ENCODE measurements at regions not wholly inside any gene's neighbourhood (a gene's known extent, or its start where the extent isn't known, plus 50 kb on each side); places are given as distances from the start of the nearest gene placed in this dataset.
"Not testable (repeated sequence)": the region's sequence is repeated elsewhere in the genome, so short reads cannot be mapped to it uniquely, and the experiment has no call there.

DNA sequence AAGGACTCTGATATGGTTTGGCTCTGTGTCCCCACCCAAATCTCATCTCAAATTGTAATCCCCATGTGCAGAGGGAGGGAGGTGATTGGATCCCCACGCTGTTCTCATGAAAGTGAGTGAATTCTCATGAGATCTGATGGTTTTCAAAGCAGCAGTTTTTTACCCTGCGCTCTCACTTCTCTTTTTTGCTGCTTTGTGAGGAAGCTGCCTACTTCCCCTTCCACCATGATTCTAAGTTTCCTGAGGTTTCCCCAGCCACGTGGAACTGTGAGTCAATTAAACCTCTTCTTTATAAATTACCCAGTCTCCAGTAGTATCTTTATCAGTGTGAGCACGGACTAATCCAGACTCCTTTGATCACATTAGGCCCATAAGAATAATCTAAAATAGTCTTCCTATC is 719.7 kb upstream of the CDH8 start:
- no peak for DNase-seq (ENCODE audit: low read depth)

GRCh38 chr16:62752854-62753253 is 716.6 kb upstream of the CDH8 start:
- no peak for DNase-seq (ENCODE audit: low read depth)

DNA sequence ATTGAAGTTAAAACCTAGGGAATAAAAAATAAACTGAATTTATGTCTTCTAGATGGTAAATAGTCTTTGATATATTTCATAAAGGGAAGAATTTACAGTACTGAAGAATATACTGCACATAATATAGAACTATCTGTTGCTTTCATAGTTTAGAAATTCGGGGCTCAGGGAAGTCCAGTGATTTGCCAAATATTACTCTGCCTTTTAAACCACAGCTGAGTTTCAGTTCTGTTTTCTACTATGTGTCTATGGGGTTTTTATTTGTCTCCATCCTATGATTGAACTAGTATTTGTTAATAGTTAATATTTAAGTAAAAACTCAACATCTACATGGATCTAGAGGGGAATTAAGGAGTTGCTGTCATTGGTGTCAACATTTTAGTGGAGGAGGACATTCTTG is 715.0 kb upstream of the CDH8 start:
- no peak for DNase-seq (ENCODE audit: low read depth)

DNA sequence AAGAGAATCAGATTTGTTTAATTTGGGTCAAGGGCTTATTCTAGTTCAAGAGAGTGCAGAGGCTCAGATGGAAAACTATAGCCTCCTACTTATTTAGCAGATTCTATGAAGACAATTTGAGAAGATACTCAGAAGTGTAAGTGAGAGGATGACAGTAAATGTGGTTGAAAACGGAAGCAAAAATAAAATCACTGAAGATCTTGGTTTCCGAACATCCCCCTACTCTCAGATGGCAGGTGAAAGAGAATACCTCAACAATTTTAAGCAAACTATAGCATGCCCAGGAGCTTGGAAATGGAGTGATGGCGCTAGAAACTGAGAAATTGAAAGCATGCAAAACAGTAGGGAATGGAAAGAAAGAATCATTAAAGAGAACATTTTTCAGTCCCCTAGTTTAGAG is 705.5 kb upstream of the CDH8 start:
- no peak for DNase-seq (ENCODE audit: low read depth)

- no peak for DNase-seq (ENCODE audit: low read depth)
Observed at GRCh38 chr16:62738666-62739460, 702.6 kb upstream of the CDH8 start.

- no peak for DNase-seq (ENCODE audit: low read depth)
Observed at GRCh38 chr16:62732092-62732491, 695.9 kb upstream of the CDH8 start.

GRCh38 chr16:62724670-62725269 is 688.5 kb upstream of the CDH8 start:
- DNase-seq (ENCODE audit: low read depth): not testable (repeated sequence)

GRCh38 chr16:62720651-62721050 is 684.4 kb upstream of the CDH8 start:
- DNase-seq (ENCODE audit: low read depth): no peak

GRCh38 chr16:62717026-62717425 is 680.8 kb upstream of the CDH8 start:
- no peak for DNase-seq (ENCODE audit: low read depth)

DNA sequence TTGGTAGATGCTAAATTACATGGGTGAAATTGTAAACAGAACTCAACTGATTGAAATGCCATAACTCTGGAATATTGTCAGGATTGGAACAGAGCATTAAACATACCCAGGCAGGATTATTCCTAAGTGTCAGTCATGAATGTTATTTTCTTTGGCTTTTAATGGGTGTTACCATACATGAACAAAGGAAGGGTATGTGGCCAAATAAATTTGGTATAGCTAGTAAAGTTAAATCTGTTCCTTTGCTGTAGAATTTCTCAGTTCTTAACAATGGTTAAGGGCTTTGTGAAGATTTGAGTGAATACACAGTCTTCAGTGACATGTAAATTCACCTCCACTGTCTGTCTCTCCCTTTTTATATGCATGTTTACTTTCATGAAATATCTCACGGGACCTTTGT is 679.5 kb upstream of the CDH8 start:
- DNase-seq (ENCODE audit: low read depth): no peak

DNA sequence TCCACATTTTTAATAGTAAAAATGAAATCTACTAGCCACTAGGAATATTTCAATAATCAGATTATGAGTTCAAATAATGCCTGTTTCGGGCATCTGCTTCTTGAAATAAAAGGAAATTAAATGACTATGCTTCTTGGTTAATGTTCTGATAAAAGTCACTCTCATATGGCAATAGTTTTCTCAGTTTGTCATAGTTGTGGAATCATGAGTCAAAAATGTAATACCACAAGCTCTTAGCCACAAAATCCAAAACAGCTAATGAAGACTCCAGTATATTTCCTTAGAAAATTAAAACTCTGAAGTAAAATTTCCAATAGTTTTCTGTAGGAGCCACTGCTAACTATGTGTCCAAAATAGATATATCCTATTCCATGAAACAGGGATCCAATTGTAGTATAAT is 676.3 kb upstream of the CDH8 start:
- DNase-seq (ENCODE audit: low read depth): no peak

GRCh38 chr16:62711797-62712196 is 675.6 kb upstream of the CDH8 start:
- DNase-seq (ENCODE audit: low read depth): no peak

GRCh38 chr16:62709794-62710193 is 673.6 kb upstream of the CDH8 start:
- DNase-seq (ENCODE audit: low read depth): no peak

GRCh38 chr16:62701426-62701825 is 665.2 kb upstream of the CDH8 start:
- no peak for DNase-seq (ENCODE audit: low read depth)

DNA sequence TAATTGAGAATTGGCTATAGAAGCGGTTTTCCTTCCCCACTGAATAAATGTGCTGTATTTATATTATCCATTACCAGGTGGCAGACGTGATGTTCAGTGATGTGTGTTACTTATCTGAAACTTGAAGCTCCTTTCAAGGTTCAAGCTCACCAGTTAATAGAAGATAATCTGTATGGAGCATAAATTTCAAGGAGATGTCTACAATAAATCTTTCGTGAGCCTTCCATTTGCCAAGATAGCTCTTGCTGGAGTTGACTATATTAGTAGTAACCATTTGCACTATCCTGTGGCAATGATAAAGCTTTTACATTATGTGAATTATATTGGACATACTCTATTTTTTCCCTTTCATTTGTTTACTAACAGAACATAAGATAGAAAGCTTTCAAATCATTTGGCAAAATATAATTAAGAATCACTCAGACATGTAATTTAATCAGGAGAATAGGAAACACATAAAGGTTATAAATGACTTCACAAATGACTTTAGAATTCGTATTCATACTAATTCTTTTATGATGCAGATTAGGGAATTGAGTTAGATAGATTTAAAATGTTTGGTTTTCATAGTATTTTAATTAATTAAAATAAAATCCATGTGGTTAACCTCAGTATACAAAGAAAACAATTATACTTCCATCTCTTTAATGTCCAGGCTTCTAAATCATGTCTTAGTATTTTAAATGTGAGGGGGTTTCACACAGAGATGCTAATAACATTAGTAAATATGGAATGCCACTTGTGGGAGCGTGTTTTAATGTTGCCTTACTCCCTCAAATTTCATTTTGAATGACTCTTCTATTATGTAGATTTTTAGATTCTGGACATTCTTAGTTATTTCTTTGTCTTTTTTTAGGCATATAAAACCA is 664.4 kb upstream of the CDH8 start:
- no peak for DNase-seq (ENCODE audit: low read depth)

DNA sequence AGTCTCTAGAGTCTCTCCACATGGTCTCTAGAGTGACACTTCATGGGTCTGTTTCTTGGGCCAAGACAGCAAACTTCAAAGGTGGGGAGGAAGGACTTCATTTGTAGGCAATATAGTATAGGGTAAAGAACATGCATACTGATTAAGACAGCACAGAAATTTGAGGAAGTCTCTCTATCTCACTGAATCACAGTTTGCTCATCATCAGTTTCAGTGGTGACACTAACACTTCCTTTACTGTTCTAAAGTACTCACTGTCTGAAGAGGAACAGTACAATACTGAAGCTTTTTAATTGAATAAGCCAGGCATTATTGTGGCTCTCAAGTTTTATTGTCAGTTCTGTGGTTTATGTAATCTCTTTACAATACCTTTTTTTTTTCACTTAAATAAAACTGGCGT is 656.4 kb upstream of the CDH8 start:
- DNase-seq (ENCODE audit: low read depth): no peak

- no peak for DNase-seq (ENCODE audit: low read depth)
Observed at GRCh38 chr16:62681819-62682218, 645.6 kb upstream of the CDH8 start.

DNA sequence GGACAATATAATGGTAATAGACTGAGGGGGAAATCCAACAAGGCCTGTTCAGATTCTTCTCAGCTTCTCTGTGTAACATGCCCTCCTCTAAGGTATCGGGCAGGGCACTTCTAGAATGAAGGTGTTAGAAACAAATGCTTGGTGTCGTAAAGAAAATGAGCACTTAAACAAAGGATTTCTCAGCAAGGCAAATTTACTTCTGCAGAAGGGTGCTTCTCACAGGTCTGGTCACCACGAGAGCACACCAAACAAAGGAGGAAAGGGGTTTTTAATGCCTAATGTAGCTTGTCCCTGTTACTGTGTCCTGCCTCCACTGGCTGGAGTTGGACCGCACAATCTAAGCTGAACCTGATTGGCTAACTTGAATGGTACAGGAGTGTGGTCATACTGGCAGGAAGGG is 642.6 kb upstream of the CDH8 start:
- DNase-seq (ENCODE audit: low read depth): no peak

DNA sequence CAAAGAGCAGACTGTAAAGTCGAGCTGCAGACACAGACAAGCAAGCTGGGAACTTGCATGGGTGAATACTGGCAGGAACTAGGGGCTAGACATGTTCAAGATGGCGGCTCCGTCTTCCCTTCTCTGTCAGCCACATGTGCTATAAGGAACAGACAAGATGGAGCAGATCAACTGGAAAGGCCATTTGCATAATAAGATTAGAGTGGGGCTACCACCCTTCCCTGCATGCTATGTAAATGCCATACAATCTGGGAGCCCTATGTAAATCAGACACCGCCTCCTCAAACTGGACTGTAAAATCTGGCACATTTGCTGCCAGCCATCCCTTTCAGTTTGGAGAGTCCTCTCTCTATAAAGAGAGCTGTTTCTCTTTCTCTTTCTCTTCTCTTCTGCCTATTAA is 640.1 kb upstream of the CDH8 start:
- DNase-seq (ENCODE audit: low read depth): no peak

GRCh38 chr16:62665269-62665668 is 629.0 kb upstream of the CDH8 start:
- DNase-seq (ENCODE audit: low read depth): no peak

DNA sequence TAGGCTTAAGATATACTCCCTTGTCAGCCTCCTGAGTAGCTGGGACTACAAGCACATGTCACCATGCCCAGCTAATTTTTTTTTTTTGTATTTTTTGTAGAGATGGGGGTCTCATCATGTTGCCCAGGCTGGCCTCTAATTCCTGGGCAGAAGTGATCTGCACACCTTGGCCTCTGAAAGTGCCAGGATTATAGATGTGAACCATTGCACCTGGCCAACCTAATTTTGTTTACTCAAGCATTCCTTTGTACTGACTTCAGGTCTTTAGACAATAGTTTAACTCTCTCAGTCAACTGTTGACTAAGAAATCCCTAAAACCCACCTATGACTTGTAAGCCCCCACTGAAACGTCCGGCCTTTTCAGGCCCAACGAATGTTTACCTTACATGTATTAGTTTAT is 628.3 kb upstream of the CDH8 start:
- DNase-seq (ENCODE audit: low read depth): no peak

DNA sequence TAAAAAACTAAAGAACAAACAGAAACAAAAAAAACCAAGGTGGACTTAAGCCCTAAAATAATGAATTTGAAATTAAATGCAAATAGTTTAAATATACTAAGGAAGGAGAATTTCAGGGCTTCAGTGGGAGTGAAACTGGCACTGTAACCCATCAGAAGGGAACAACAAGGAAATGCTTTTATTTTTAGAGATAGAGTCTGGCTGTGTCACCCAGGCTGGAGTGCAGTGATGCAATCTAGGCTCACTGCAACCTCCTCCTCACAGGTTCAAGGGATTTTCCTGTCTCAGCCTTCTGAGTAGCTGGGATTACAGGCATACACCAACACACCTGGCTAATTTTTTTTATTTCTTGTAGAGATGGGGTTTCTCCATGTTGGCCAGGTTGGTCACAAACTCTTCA is 625.2 kb upstream of the CDH8 start:
- no peak for DNase-seq (ENCODE audit: low read depth)

GRCh38 chr16:62657116-62657515 is 620.9 kb upstream of the CDH8 start:
- no peak for DNase-seq (ENCODE audit: low read depth)
